ENCODE measurements at regions not wholly inside any gene's neighbourhood (a gene's known extent, or its start where the extent isn't known, plus 50 kb on each side); places are given as distances from the start of the nearest gene placed in this dataset.
"Not testable (repeated sequence)": the region's sequence is repeated elsewhere in the genome, so short reads cannot be mapped to it uniquely, and the experiment has no call there.

GRCh38 chr7:67359900-67360299 is 363.3 kb downstream of the TYW1 start:
- no peak for DNase-seq (ENCODE audit: low spot score)

GRCh38 chr7:67361150-67361549 is 364.5 kb downstream of the TYW1 start:
- DNase-seq (ENCODE audit: low spot score) = no peak

DNA sequence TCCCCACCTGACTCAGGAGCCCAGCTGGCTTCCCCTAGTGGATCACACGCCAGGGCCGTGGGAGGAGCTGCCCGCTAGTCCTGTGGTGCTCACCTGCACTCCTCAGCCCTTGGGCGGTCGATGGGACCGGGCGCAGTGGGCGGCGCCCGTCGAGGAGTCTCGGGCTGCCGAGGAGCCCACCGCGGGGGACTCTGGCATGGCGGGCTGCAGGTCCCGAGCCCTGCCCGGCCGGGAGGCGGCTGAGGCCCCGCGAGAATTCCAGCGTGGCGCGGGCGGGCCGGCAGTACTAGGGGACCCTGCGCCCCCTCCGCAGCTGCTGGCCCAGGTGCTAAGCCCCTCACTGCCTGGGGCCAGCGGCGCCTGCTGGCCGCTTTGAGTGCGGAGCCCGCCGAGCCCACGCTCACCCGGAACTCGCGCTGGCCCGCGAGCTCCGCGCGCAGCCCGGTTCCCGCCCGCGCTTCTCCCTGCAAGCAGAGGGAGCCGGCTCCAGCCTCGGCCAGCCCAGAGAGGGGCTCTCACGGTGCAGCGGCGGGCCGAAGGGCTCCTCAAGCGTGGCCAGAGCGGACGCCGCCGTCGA is 367.9 kb downstream of the TYW1 start:
- DNase-seq (ENCODE audit: low spot score) = no peak

DNA sequence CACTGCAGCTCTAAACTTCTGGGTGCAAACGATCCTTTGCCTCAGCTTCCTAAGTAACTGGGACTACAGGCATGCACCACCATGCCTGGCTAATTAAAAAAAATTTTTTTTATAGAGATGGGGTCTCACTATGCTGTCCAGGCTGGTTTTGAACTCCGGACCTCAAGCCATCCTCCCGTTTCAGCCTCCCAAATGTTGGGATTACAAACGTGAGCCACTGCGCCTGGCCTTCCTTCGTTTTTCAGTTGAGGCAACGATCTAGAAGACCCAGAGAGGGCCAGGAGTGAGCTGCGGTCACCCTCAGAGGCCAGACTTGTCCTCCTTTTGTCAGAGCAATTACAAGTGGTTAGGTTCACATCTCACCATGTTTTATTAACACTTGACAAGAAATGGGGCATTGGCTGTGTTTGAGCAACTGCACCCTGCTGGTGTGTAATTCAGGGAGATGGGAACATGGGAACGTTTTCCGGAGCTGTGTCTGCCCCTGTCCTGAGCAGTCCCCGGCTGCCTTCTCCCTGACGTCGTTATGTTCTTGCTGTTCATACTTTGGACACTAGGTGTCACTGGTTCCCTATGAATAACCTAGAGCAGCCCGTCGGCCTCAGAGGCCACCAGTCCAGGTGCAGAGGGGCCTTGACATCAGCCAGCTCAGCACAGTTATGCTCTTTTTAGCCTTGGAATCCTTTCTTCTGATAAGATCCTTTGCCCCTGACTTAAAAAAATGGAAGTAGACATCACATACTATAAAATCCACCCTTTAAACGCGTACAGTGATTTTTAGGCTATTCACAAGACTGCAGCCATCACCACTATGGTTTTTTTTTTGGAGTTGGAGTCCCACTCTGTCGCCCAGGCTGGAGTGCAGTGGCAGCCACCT is 375.0 kb downstream of the TYW1 start:
- DNase-seq (ENCODE audit: low spot score) = peak; percentile 75

DNA sequence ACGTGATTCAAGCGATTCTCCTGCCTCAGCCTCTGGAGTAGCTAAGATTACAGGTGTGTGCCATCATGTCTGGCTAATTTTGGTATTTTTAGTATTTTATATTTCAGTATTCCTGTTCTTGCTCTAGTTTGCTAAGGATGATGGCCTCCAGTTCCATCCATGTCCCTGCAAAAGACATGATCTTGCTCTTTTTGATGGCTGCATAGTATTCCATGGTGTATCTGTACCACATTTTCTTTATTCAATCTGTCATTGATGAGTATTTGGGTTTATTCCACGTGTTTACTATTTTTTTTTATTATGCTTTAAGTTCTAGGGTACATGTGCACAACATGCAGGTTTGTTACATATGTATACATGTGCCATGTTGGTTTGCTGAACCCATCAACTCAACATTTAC is 376.8 kb downstream of the TYW1 start:
- not testable (repeated sequence) for DNase-seq (ENCODE audit: low spot score)

- no peak for DNase-seq (ENCODE audit: low spot score)
Measured at GRCh38 chr7:67375427-67375826, 378.8 kb downstream of the TYW1 start.

DNA sequence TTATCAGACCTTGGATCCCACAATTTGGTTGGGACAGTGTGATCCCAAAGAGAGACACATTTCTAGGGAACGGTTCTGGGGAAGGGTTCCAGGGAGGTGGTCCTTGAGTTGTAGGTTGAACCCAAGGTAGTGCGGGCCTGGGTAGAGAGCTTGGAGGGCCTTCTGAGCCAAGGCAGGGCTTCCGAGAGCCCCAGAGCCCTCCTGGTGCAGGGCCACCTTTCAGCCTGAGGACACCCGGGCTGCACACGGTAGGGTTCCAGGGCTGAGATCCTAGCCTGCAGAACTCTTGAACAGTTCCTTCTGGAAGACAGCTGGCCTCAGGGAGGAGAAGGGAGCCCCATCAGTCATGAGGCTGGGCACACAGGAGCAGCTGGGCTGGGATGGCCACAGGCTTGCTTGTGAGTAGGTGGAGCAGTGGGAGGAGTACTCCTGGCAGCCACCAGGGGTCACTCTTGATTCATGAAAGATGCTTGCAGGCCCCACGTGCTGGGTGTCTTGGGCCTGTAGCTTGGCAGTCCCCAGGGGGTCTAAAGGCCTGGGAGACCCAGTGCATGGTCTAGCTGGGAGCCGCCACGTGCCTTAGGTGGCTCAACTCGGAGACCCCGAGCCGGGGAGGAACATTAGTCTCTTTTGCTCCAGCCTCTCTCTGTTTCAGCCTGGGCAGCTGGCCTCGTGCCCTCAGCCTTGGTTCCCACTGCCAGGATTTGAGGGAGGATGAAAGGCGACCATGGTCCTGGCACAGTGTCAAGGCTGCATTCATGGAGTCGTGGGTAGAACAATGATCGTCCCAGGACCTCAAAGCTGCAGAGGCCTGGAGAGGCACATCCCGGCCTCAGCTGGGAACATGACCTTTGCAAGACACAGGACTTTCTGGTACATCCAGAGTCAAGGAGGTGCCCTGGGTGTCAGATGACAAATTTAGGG is 381.6 kb downstream of the TYW1 start:
- peak; percentile 83 for DNase-seq (ENCODE audit: low spot score)

DNA sequence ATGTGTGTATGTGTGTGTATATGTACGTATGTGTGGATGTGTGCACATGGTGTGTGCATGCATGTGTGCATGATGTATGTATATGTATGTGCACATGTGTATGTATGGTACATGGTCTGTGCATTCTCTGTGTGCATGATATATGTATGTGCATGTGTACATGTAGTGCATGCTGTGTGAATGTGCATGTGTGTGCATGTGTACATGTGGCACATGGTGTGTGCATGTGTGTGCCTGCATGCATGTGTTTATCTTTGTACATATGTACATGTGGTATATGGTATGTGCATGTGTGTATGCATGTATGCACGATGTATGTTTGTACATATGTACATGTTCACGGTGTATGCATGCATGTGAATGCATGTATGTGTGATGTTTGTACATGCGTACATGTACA is 383.7 kb downstream of the TYW1 start:
- no peak for DNase-seq (ENCODE audit: low spot score)

- DNase-seq (ENCODE audit: low spot score) = no peak
Measured at GRCh38 chr7:67380858-67381257, 384.2 kb downstream of the TYW1 start.

- no peak for DNase-seq (ENCODE audit: low spot score)
Measured at GRCh38 chr7:67387851-67388250, 391.2 kb downstream of the TYW1 start.

DNA sequence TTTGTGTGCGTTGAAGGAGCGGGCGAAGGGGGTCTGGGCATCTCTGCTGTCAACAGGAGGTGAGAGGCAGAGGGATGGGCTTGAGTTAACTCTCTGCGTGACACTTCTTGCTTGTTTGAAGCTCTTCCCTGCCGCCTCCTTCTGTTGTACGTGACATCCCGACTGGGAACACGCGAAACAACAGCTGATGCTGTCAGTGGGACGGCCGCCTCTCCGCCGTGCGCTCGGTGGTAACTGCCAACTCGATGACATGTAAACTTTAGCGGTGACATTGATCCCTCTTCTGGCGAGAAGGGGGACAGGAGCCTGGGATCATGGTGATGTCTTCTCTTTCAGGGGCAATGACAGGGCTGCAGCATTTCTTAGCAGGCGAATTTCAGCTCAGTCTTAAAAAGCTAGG is 394.5 kb downstream of the TYW1 start:
- no peak for DNase-seq (ENCODE audit: low spot score)

GRCh38 chr7:67392596-67393438 is 396.2 kb downstream of the TYW1 start:
- DNase-seq (ENCODE audit: low spot score) = no peak

DNA sequence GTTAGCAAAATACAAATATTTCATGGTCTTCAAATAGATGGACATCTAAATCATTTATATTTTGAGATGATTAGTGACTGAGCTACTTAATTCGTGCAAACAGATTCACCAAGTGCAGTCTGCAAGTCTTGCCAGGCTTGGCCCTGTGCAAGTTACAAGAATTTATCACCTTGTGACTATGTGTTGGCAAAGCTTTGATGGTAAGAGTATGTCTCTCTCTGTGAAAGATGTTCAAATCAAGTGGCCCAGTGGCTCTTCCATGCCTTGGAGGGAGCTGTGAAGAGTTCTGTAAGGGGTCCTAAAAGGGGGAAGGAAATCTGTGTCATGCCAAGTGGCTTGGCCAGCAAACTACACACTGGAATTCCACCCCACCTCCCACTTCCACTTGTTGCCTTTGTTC is 397.3 kb downstream of the TYW1 start:
- no peak for DNase-seq (ENCODE audit: low spot score)

DNA sequence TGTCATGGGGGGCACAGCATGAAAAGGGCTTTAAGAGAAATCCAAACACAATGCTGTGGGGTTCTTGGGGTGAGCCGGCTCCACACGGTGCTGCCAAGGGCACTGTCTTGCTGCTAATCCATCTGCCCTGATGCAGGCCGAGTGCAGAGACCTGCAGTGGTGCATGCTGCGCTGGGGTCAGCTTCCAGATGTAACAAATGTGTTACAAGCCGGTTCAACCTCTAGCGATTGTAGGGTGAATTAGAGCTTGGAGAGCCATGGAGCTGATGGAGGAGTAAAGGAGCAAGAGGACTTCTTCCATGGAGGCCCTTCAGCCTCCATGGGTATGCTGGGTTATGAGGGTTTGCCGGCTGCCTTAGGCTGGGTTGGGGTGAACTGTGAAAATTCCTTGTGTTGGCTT is 402.3 kb downstream of the TYW1 start:
- DNase-seq (ENCODE audit: low spot score) = no peak

DNA sequence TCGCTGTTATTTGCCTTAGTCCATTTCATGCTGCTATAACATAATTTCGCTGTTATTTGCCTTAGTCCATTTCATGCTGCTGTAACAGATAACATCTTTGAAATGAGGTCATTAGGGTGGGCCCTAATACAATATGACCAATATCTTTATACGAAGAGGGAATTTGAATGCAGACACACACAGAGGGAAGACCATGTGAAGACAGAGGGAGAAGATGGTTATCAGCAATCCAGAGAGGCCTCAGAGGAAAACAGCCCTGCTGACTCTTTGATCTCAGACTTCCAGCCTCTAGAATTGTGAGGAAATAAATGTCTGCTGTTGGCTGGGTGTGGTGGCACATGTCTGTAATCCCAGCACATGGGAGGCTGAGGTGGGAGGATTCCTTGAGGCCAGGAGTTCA is 404.9 kb downstream of the TYW1 start:
- no peak for DNase-seq (ENCODE audit: low spot score)

DNA sequence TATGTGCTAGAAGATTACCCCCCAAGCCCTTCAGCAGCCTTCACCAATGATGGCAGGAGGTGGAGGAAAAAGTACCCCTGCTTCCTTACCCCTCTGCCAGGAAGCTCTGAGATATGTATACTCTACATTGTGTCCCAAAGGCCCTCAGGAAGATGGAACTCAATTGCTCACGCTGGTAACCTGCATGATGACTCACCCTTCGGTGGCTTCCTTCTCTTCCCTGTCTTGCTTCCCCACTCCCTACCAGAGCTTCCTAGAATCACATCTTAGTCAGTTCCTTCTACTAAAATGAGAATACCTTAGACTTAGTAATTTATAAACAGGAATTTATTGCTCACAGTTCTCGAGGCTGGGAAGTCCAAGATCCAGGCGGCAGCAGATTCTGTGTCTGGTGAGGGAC is 405.6 kb downstream of the TYW1 start:
- no peak for DNase-seq (ENCODE audit: low spot score)

GRCh38 chr7:67406976-67407375 is 410.3 kb downstream of the TYW1 start:
- no peak for DNase-seq (ENCODE audit: low spot score)

DNA sequence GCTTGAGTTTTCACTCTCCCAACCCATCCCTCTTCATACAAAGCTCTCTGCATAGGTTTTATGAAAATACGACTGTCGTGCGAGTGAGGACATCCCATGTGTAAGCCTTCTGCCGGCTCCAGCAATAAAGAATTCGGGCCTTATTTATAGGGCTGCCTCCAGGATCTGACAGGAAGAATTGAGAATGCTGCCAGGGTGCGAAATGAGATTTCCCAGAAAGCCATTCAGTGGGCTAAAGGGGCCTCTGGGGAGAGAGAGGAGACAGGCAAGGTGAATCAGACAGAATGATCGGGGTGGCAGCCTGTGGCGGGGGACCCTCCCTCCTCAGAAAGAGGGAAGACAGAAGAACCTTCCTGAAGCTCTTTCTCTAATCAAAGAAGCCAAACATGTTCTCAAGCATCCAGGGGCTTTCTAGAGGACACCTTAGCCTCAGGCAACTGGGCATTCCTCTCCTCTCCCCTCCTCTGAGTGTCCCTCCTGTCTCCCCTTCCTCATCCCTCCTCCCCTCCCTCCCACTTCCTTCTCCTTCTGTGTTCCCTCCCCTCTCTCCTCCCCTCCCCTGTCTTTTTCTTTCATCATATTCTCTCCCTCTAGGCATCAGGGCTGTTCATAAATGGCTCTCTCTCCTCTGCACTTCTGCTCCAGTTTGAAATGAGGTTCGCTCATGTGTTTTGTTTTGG is 410.9 kb downstream of the TYW1 start:
- DNase-seq (ENCODE audit: low spot score) = no peak

GRCh38 chr7:67408109-67408508 is 411.5 kb downstream of the TYW1 start:
- no peak for DNase-seq (ENCODE audit: low spot score)

DNA sequence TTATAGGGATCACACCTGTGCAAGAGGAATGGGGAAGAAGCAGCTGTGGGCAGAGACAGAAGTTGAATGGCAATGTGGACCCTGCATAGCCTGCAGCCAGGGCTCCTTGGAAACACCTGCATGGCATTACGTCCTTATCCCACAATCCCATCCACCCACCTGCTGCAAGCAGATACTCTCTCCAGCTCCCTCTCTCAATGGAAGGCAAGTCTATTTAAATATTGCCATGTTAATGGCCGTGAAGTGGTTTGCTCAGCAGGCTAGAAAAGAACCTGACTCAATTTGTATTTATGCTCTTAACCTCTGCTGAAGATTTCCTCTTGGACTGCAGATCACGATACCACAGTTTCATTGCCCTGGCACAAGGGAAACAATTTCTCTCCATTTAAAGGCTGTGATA is 417.0 kb downstream of the TYW1 start:
- no peak for DNase-seq (ENCODE audit: low spot score)

- no peak for DNase-seq (ENCODE audit: low spot score)
Measured at GRCh38 chr7:67414858-67415257, 418.2 kb downstream of the TYW1 start.

Measured in left forelimb (tissue), 1 donor.